Parathyroid adenoma (tissue), 2 donors: ENCODE measurements at regions not wholly inside any gene's neighbourhood (a gene's known extent, or its start where the extent isn't known, plus 50 kb on each side); places are given as distances from the start of the nearest gene placed in this dataset.

Experiments
- H2AFZ ChIP-seq: fragments of 300-600 bp; sonication (generic); one replicate; pipeline ENCODE4 v1.7.0; 2017; ENCODE audit warnings: antibody characterized with exemption, mild to moderate bottlenecking
- H3K27ac ChIP-seq: fragments of 300-600 bp; sonication (generic); one replicate; pipeline ENCODE4 v1.7.0; 2017
- H3K27me3 ChIP-seq: fragments of 300-600 bp; sonication (generic); one replicate; pipeline ENCODE4 v1.7.0; 2017; ENCODE audit warnings: low read length; ENCODE audit not compliant: control insufficient read depth, insufficient read depth
- H3K36me3 ChIP-seq: fragments of 300-600 bp; sonication (generic); one replicate; pipeline ENCODE4 v1.7.0; 2017; ENCODE audit warnings: low read length; ENCODE audit not compliant: control insufficient read depth, insufficient read depth
- H3K4me1 ChIP-seq: fragments of 300-600 bp; sonication (generic); one replicate; pipeline ENCODE4 v1.7.0; 2017; ENCODE audit warnings: control low read depth
- H3K4me2 ChIP-seq: fragments of 300-600 bp; sonication (generic); one replicate; pipeline ENCODE4 v1.7.0; 2017; ENCODE audit warnings: low read length
- H3K4me3 ChIP-seq: fragments of 300-600 bp; sonication (generic); one replicate; pipeline ENCODE4 v1.7.0; 2017; ENCODE audit warnings: low read depth, low read length
- H3K79me2 ChIP-seq: fragments of 300-600 bp; sonication (generic); one replicate; pipeline ENCODE4 v1.7.0; 2017; ENCODE audit warnings: control low read depth
- H3K9ac ChIP-seq: fragments of 300-600 bp; sonication (generic); one replicate; pipeline ENCODE4 v1.7.0; 2017; ENCODE audit warnings: mild to moderate bottlenecking
- H3K9me3 ChIP-seq: fragments of 300-600 bp; sonication (generic); one replicate; pipeline ENCODE4 v1.7.0; 2017; ENCODE audit warnings: low read length; ENCODE audit not compliant: control insufficient read depth
- CTCF ChIP-seq: fragments of 300-600 bp; sonication (generic); IDR thresholded peaks from one replicate; pipeline ENCODE4 v1.7.0; 2017; ENCODE audit warnings: antibody characterized with exemption, mild to moderate bottlenecking
- donor health status: primary hyperparathyroidism.

- no peaks in the 10 kb centered on the region for H3K36me3 ChIP-seq
- H3K9me3 ChIP-seq, result no peaks in the 10 kb centered on the region
- no peaks in the 10 kb centered on the region for H3K4me1 ChIP-seq
- H3K4me3 ChIP-seq, result no peak overlapping the region
- H3K27ac ChIP-seq, result no peak overlapping the region
- no peak for TF ChIP-seq CTCF
- H2AFZ ChIP-seq, result no peak overlapping the region
- H3K79me2 ChIP-seq, result no peaks in the 10 kb centered on the region
- no peak overlapping the region for H3K9ac ChIP-seq
- no peaks in the 10 kb centered on the region for H3K27me3 ChIP-seq
- H3K4me2 ChIP-seq, result no peak overlapping the region
Measured at GRCh38 chr4:182085051-182085480, 158.1 kb upstream of the TENM3 start.

GRCh38 chr4:182089326-182089725 is 153.9 kb upstream of the TENM3 start:
- H3K4me2 ChIP-seq, result no peak overlapping the region
- no peak overlapping the region for H3K9ac ChIP-seq
- H3K4me3 ChIP-seq, result no peak overlapping the region
- H3K27me3 ChIP-seq, result no peaks in the 10 kb centered on the region
- no peaks in the 10 kb centered on the region for H3K4me1 ChIP-seq
- no peaks in the 10 kb centered on the region for H3K9me3 ChIP-seq
- no peak overlapping the region for H2AFZ ChIP-seq
- no peaks in the 10 kb centered on the region for H3K79me2 ChIP-seq
- TF ChIP-seq CTCF, result no peak
- H3K36me3 ChIP-seq, result no peaks in the 10 kb centered on the region
- H3K27ac ChIP-seq, result no peak overlapping the region

- Histone ChIP-seq H3K4me3 (no peak overlapping the region), H2AFZ (no peak overlapping the region), H3K27me3 (no peaks in the 10 kb centered on the region), H3K4me1 (no peaks in the 10 kb centered on the region), H3K36me3 (no peaks in the 10 kb centered on the region), H3K79me2 (no peaks in the 10 kb centered on the region), H3K9me3 (no peaks in the 10 kb centered on the region), H3K4me2 (no peak overlapping the region), H3K27ac (no peak overlapping the region), H3K9ac (no peak overlapping the region)
- TF ChIP-seq CTCF, result no peak
Measured at GRCh38 chr4:182090186-182090585, 153.0 kb upstream of the TENM3 start.

GRCh38 chr4:182091128-182091527 is 152.1 kb upstream of the TENM3 start:
- H3K79me2 ChIP-seq, result no peaks in the 10 kb centered on the region
- H3K27me3 ChIP-seq, result no peaks in the 10 kb centered on the region
- no peak overlapping the region for H3K4me3 ChIP-seq
- H2AFZ ChIP-seq, result no peak overlapping the region
- H3K9ac ChIP-seq, result no peak overlapping the region
- no peak for TF ChIP-seq CTCF
- no peaks in the 10 kb centered on the region for H3K36me3 ChIP-seq
- H3K27ac ChIP-seq, result no peak overlapping the region
- H3K4me2 ChIP-seq, result no peak overlapping the region
- no peaks in the 10 kb centered on the region for H3K9me3 ChIP-seq
- no peaks in the 10 kb centered on the region for H3K4me1 ChIP-seq

GRCh38 chr4:182093431-182093831 is 149.8 kb upstream of the TENM3 start:
- Histone ChIP-seq H3K4me2 (no peak overlapping the region), H3K27me3 (no peaks in the 10 kb centered on the region), H3K9ac (no peak overlapping the region), H3K4me3 (no peak overlapping the region), H3K9me3 (no peaks in the 10 kb centered on the region), H2AFZ (no peak overlapping the region), H3K79me2 (no peaks in the 10 kb centered on the region), H3K4me1 (no peaks in the 10 kb centered on the region), H3K36me3 (no peaks in the 10 kb centered on the region), H3K27ac (no peak overlapping the region)
- no peak for TF ChIP-seq CTCF
